ENCODE measurements at regions not wholly inside any gene's neighbourhood (a gene's known extent, or its start where the extent isn't known, plus 50 kb on each side); places are given as distances from the start of the nearest gene placed in this dataset.
"Not testable (repeated sequence)": the region's sequence is repeated elsewhere in the genome, so short reads cannot be mapped to it uniquely, and the experiment has no call there.

- DNase-seq, result no peak
Observed at GRCh38 chr10:64648915-64649314, 1127.7 kb downstream of the REEP3 start.

- no peak for DNase-seq
Observed at GRCh38 chr10:64658528-64658927, 1137.3 kb downstream of the REEP3 start.

GRCh38 chr10:64659311-64659710 is 1138.1 kb downstream of the REEP3 start:
- DNase-seq, result no peak

GRCh38 chr10:64682043-64682442 is 1160.8 kb downstream of the REEP3 start:
- no peak for DNase-seq

GRCh38 chr10:64690194-64690593 is 1169.0 kb downstream of the REEP3 start:
- DNase-seq, result no peak

GRCh38 chr10:64699244-64699643 is 1178.0 kb downstream of the REEP3 start:
- DNase-seq, result no peak

- not testable (repeated sequence) for DNase-seq
Observed at GRCh38 chr10:64702086-64702485, 1180.9 kb downstream of the REEP3 start.

- DNase-seq, result no peak
Observed at GRCh38 chr10:64708884-64709681, 1187.9 kb downstream of the REEP3 start.

GRCh38 chr10:64726466-64726865 is 1205.3 kb downstream of the REEP3 start:
- DNase-seq, result no peak

GRCh38 chr10:64731016-64731415 is 1209.8 kb downstream of the REEP3 start:
- no peak for DNase-seq

- no peak for DNase-seq
Observed at GRCh38 chr10:64732372-64732957, 1211.3 kb downstream of the REEP3 start.

GRCh38 chr10:64733980-64734379 is 1212.8 kb downstream of the REEP3 start:
- DNase-seq, result no peak

GRCh38 chr10:64738462-64738861 is 1217.3 kb downstream of the REEP3 start:
- DNase-seq, result no peak

- DNase-seq, result no peak
Observed at GRCh38 chr10:64745565-64745964, 1224.4 kb downstream of the REEP3 start.

GRCh38 chr10:64750672-64751071 is 1229.5 kb downstream of the REEP3 start:
- no peak for DNase-seq

GRCh38 chr10:64753516-64753915 is 1232.3 kb downstream of the REEP3 start:
- DNase-seq, result no peak

GRCh38 chr10:64760371-64760770 is 1239.2 kb downstream of the REEP3 start:
- no peak for DNase-seq

- no peak for DNase-seq
Observed at GRCh38 chr10:64762861-64763260, 1241.7 kb downstream of the REEP3 start.

- DNase-seq, result no peak
Observed at GRCh38 chr10:64765498-64765897, 1244.3 kb downstream of the REEP3 start.

GRCh38 chr10:64771253-64772050 is 1250.3 kb downstream of the REEP3 start:
- no peak for DNase-seq

GRCh38 chr10:64773357-64773756 is 1252.2 kb downstream of the REEP3 start:
- DNase-seq, result no peak

- DNase-seq, result not testable (repeated sequence)
Observed at GRCh38 chr10:64784451-64784850, 1263.2 kb downstream of the REEP3 start.

- DNase-seq, result no peak
Observed at GRCh38 chr10:64785816-64786215, 1264.6 kb downstream of the REEP3 start.

- DNase-seq, result no peak
Observed at GRCh38 chr10:64786989-64787388, 1265.8 kb downstream of the REEP3 start.
